ENCODE measurements at regions not wholly inside any gene's neighbourhood (a gene's known extent, or its start where the extent isn't known, plus 50 kb on each side); places are given as distances from the start of the nearest gene placed in this dataset.

- TF ChIP-seq POLR2A (IDR thresholded peaks at IDR 0.05) (no peak), POLR2AphosphoS5 (IDR thresholded peaks at IDR 0.05) (no peak), EP300 (IDR thresholded peaks at IDR 0.05) (no peak)
- TF ChIP-seq, protein P1, sequence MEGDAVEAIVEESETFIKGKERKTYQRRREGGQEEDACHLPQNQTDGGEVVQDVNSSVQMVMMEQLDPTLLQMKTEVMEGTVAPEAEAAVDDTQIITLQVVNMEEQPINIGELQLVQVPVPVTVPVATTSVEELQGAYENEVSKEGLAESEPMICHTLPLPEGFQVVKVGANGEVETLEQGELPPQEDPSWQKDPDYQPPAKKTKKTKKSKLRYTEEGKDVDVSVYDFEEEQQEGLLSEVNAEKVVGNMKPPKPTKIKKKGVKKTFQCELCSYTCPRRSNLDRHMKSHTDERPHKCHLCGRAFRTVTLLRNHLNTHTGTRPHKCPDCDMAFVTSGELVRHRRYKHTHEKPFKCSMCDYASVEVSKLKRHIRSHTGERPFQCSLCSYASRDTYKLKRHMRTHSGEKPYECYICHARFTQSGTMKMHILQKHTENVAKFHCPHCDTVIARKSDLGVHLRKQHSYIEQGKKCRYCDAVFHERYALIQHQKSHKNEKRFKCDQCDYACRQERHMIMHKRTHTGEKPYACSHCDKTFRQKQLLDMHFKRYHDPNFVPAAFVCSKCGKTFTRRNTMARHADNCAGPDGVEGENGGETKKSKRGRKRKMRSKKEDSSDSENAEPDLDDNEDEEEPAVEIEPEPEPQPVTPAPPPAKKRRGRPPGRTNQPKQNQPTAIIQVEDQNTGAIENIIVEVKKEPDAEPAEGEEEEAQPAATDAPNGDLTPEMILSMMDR (IDR thresholded peaks at IDR 0.05) = no peak
Measured at GRCh38 chr4:60657807-60658206, 542.3 kb upstream of the ADGRL3 start.

Measured in upper lobe of left lung (tissue), 4 donors.